HCT116 (cell line): ENCODE measurements at regions not wholly inside any gene's neighbourhood (a gene's known extent, or its start where the extent isn't known, plus 50 kb on each side); places are given as distances from the start of the nearest gene placed in this dataset.

Experiments
- ATAC-seq: fragments of 200-7000 bp; cut with Tn5 transposase; 2 replicates; pipeline ENCODE4 v1.9.1; 2020; ENCODE audit warnings: mild to moderate bottlenecking, moderate library complexity
- BruUV-seq: library from RNA; stranded (reverse); fragments of 400-500 nt; replicated peaks from 2 replicates; lab custom pipeline; 2021; lab: Mats Ljungman, UMichigan
- CTCF ChIA-PET: fragments of 300-600 bp; sonication (Branson Sonifier 250); formaldehyde crosslinking; loops from one replicate; lab custom pipeline; 2021; ENCODE audit warnings: antibody characterized with exemption; lab: Charles Lee
- POLR2A ChIA-PET: fragments of 300-600, 350-600 bp; sonication (Branson Sonifier 250); formaldehyde crosslinking; loops from one replicate; lab custom pipeline; 2021; ENCODE audit warnings: antibody characterized with exemption; lab: Charles Lee
- RAD21 ChIA-PET, 2 experiments: fragments of 300-600 bp; sonication (Branson Sonifier 250); formaldehyde crosslinking; loops; one replicate each; lab custom pipeline; 2023; ENCODE audit warnings: low total read pairs in 2 of 2; ENCODE audit not compliant: uncharacterized antibody in 2 of 2, unreplicated experiment in 2 of 2, low non-redundant PET in 1 of 2; lab: Charles Lee
- DNase-seq: peaks from one replicate; pipeline ENCODE4 v3.0.0-alpha.2; 2010; ENCODE audit warnings: low read depth, low spot score
- H2AFZ ChIP-seq: fragments of 200-600 bp; shearing (Covaris generic), sonication (generic); 2 replicates; pipeline ENCODE4 v1.6.1; 2017; ENCODE audit warnings: low read depth, mixed run types, mixed read lengths, antibody characterized with exemption, low read length; ENCODE audit not compliant: poor library complexity, severe bottlenecking
- H3K27ac ChIP-seq: 2 replicates; pipeline ENCODE4 v1.5.1; 2012; ENCODE audit warnings: low read depth, low read length
- H3K27me3 ChIP-seq: fragments of 200-600 bp; sonication (generic); 2 replicates; pipeline ENCODE4 v1.6.1; 2016; ENCODE audit warnings: mixed run types, low read length, mixed read lengths; ENCODE audit not compliant: insufficient read depth
- H3K36me3 ChIP-seq, 2 experiments: fragments of 200-500 bp in 1 of 2; fragments of 200-600 bp in 1 of 2; sonication (Bioruptor generic) in 1 of 2; sonication (generic) in 1 of 2; 2 replicates each; pipeline versions ENCODE4 v1.5.1 to v1.6.1; 2014 to 2016; ENCODE audit warnings: low read length in 2 of 2, inconsistent platforms in 1 of 2, mixed read lengths in 1 of 2, mixed run types in 1 of 2; ENCODE audit not compliant: insufficient read depth in 2 of 2, control insufficient read depth in 1 of 2
- H3K4me1 ChIP-seq, 2 experiments: fragments of 200-600 bp in 1 of 2; sonication (generic) in 1 of 2; 2 replicates each; pipeline versions ENCODE4 v1.5.1 to v1.6.1; 2012 to 2017; ENCODE audit warnings: low read length in 2 of 2, inconsistent platforms in 1 of 2, mild to moderate bottlenecking in 1 of 2, mixed read lengths in 1 of 2, mixed run types in 1 of 2, moderate library complexity in 1 of 2; ENCODE audit not compliant: insufficient read depth in 2 of 2, control insufficient read depth in 1 of 2
- H3K4me2 ChIP-seq: fragments of 200-600 bp; sonication (generic); 2 replicates; pipeline ENCODE4 v1.6.1; 2017; ENCODE audit warnings: mixed run types, low read length, mixed read lengths
- H3K4me3 ChIP-seq, 2 experiments: fragments of 200-600 bp in 1 of 2; sonication (generic) in 1 of 2; replicated peaks in 1 of 2; 2 replicates each; pipeline ENCODE4 v1.5.1; 2011 to 2016; ENCODE audit warnings: low read length in 2 of 2, control low read depth in 1 of 2, low read depth in 1 of 2, mild to moderate bottlenecking in 1 of 2, mixed read lengths in 1 of 2, mixed run types in 1 of 2
- H3K79me2 ChIP-seq: fragments of 200-600 bp; sonication (generic); 2 replicates; pipeline ENCODE4 v1.6.1; 2017; ENCODE audit warnings: mild to moderate bottlenecking, mixed run types, low read length, moderate library complexity, mixed read lengths; ENCODE audit not compliant: insufficient read depth
- H3K9ac ChIP-seq: fragments of 200-600 bp; sonication (generic); 2 replicates; pipeline ENCODE4 v1.6.1; 2016; ENCODE audit warnings: low read length, mixed read lengths
- H3K9me2 ChIP-seq: fragments of 200-600 bp; sonication (generic), shearing (Covaris generic); 2 replicates; pipeline ENCODE4 v1.6.1; 2017; ENCODE audit warnings: mixed run types, mild to moderate bottlenecking, moderate library complexity; ENCODE audit not compliant: insufficient read depth
- H3K9me3 ChIP-seq, 2 experiments: fragments of 200-500 bp in 1 of 2; fragments of 200-600 bp in 1 of 2; sonication (Bioruptor generic) in 1 of 2; sonication (generic) in 1 of 2; 2 replicates each; pipeline ENCODE4 v1.6.1; 2014 to 2017; ENCODE audit warnings: low read length in 2 of 2, mixed read lengths in 2 of 2, inconsistent platforms in 1 of 2, low read depth in 1 of 2, mild to moderate bottlenecking in 1 of 2, mixed run types in 1 of 2, moderate library complexity in 1 of 2; ENCODE audit not compliant: control insufficient read depth in 1 of 2, insufficient read depth in 1 of 2
- H4K20me1 ChIP-seq: fragments of 200-600 bp; sonication (generic), shearing (Covaris generic); 2 replicates; pipeline ENCODE4 v1.6.1; 2017; ENCODE audit warnings: mixed run types, mild to moderate bottlenecking, moderate library complexity; ENCODE audit not compliant: insufficient read depth
- CBX3 ChIP-seq: IDR thresholded peaks from 2 replicates; pipeline ENCODE4 v1.6.1; 2012; ENCODE audit warnings: low read depth
- CEBPB ChIP-seq: IDR thresholded peaks from 2 replicates; pipeline ENCODE4 v1.6.1; 2012; ENCODE audit warnings: low read depth
- EGR1 ChIP-seq: IDR thresholded peaks from 2 replicates; pipeline ENCODE4 v1.6.1; 2012; ENCODE audit warnings: low read depth
- EZH2phosphoT487 ChIP-seq: fragments of 200-600 bp; IDR thresholded peaks from 2 replicates; pipeline ENCODE4 v1.6.1; 2018; ENCODE audit warnings: antibody characterized with exemption, borderline replicate concordance
- POLR2A ChIP-seq: IDR thresholded peaks from 2 replicates; pipeline ENCODE4 v1.7.0; 2011; ENCODE audit warnings: borderline replicate concordance; ENCODE audit not compliant: insufficient read depth, insufficient read length; ENCODE audit errors: extremely low read depth
- RAD21 ChIP-seq: IDR thresholded peaks from 2 replicates; pipeline ENCODE4 v1.6.1; 2012; ENCODE audit warnings: low read depth, mild to moderate bottlenecking
- SRF ChIP-seq: IDR thresholded peaks from 2 replicates; pipeline ENCODE4 v1.6.1; 2012; ENCODE audit warnings: low read depth
- TCF7L2 ChIP-seq: IDR thresholded peaks from 2 replicates; pipeline ENCODE4 v1.7.0; 2011; ENCODE audit warnings: borderline replicate concordance, inconsistent platforms; ENCODE audit not compliant: insufficient read depth, insufficient read length; ENCODE audit errors: extremely low read depth
- YY1 ChIP-seq: IDR thresholded peaks from 2 replicates; pipeline ENCODE4 v1.6.1; 2011; ENCODE audit warnings: low read length, low read depth, moderate library complexity, mild to moderate bottlenecking; ENCODE audit not compliant: insufficient replicate concordance; ENCODE audit errors: extremely low read depth
- ZNF274 ChIP-seq: fragments of 200-500 bp; sonication (Bioruptor generic); IDR thresholded peaks from 2 replicates; pipeline ENCODE4 v1.6.1; 2014; ENCODE audit warnings: mild to moderate bottlenecking, low read depth, low read length, inconsistent platforms
- intact Hi-C: fragments of 100-400 bp; cut with micrococcal nuclease; formaldehyde crosslinking; loops from 2 replicates; pipeline ENCODE4 v1.10.0; 2022

DNA sequence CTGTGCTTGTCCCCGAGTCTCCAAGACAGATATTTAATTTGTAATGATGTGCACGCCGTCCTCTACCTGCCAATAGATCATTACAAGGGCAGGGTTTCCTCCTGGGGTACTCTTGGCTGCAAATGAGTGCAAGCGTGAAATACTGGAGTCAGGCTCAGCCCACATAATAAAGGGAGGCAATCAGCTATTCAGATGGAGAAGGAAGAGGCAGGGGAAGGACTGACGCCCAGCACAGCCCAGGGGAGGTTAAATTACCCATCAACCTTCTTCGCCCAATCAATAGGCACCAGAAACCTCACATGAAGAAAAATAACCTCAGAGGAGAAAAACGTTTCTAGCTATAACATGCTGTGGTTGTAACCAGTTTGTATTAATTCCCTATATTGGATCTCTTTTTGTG, 544.9 kb upstream of the ADARB2 start (continued):
- TF ChIP-seq TCF7L2 = no peak
- TF ChIP-seq SRF = no peak

DNA sequence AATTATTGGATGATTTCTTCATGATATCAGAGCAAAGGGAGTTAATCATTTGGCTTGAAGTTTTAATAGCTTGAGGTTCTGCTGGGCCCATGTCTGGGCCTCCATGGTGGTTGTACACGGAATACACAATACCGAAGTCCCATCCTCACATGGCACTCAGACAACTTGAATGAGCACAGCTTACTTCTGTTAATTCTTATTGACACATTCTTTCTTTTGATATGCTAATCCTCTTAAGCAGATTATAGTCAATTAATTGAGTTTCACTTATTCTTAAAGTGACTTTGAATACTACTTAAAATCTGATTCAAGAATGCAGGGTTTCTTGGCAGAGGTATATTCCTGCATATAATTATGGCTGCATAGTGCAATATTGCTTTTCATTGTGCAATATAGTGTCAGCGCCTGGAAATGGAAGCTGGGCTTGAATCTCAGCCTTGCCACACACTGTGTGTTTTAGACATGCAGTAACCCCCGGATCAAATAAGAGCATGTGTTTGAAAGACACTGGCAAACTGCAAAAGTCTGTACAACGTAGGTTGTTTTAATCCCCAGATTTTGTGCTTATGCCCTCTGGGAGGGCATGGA, 543.5 kb upstream of the ADARB2 start:
- DNase-seq (no peak), ATAC-seq (no peak)
- Histone ChIP-seq H3K4me3 (no peak overlapping the region), H3K27ac (no peak overlapping the region), H3K4me2 (no peak overlapping the region), H3K9me2 (no peaks in the 10 kb centered on the region), H3K9me3 (peaks cover 26 to 28% of the 10 kb centered on the region in 2 experiments; a peak in 3 of 4 replicates), H3K79me2 (no peaks in the 10 kb centered on the region), H3K4me1 (no peaks in the 10 kb centered on the region), H3K27me3 (no peaks in the 10 kb centered on the region), H2AFZ (no peak overlapping the region), H4K20me1 (no peaks in the 10 kb centered on the region), H3K36me3 (no peaks in the 10 kb centered on the region), H3K9ac (no peak overlapping the region)
- RAD21 ChIA-PET = no interaction called here
- intact Hi-C loops = no loop called here
- CTCF ChIA-PET = no interaction called here
- POLR2A ChIA-PET = no interaction called here
- TF ChIP-seq EGR1 (no peak), CBX3 (no peak), RAD21 (no peak), POLR2A (no peak), SRF (no peak), ZNF274 (no peak), EZH2phosphoT487 (no peak), YY1 (no peak), CEBPB (no peak)
- no TSS peak for BruUV-seq
